GM12864 (cell line): ENCODE measurements at regions not wholly inside any gene's neighbourhood (a gene's known extent, or its start where the extent isn't known, plus 50 kb on each side); places are given as distances from the start of the nearest gene placed in this dataset.

Experiments
- DNase-seq: peaks from one replicate; pipeline ENCODE4 v3.0.0-alpha.2; 2011; ENCODE audit warnings: low read depth
- H3K4me3 ChIP-seq: 2 replicates; pipeline ENCODE4 v1.5.1; 2011; ENCODE audit warnings: mild to moderate bottlenecking, low read depth, low read length, control low read depth
- TF ChIP-seq, protein P1 (sequence below): IDR thresholded peaks from 2 replicates; pipeline ENCODE4 v1.5.1; 2011; ENCODE audit warnings: low read depth, mild to moderate bottlenecking, moderate library complexity, low read length, control low read depth, inconsistent platforms; ENCODE audit errors: missing control alignments

DNA sequence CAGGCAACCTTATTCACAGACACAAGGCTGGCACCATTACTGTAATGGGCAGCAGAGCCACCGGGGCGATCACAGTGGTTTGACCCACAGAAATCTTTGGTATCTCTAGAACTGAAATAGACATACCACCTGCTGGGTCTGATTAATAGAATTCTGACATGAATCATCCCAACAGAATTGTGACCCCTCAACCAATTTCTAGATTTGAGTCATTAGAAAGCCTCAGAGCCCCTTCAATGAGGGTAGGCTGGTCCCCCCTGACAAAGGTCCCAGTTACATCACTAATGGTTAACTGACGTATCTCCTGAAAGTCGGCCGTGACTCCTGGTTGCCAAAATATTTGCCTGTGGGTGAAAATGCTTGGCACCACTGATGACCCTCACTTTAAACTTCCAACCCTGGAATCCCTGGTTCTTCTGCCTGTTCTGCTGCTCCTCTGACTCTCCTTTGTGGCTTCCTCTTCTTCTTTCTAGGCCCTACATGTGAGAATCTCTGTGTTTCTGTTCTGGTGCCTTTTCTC, 124.9 kb upstream of the ARID1B start:
- no peak for DNase-seq
- TF ChIP-seq, protein P1, sequence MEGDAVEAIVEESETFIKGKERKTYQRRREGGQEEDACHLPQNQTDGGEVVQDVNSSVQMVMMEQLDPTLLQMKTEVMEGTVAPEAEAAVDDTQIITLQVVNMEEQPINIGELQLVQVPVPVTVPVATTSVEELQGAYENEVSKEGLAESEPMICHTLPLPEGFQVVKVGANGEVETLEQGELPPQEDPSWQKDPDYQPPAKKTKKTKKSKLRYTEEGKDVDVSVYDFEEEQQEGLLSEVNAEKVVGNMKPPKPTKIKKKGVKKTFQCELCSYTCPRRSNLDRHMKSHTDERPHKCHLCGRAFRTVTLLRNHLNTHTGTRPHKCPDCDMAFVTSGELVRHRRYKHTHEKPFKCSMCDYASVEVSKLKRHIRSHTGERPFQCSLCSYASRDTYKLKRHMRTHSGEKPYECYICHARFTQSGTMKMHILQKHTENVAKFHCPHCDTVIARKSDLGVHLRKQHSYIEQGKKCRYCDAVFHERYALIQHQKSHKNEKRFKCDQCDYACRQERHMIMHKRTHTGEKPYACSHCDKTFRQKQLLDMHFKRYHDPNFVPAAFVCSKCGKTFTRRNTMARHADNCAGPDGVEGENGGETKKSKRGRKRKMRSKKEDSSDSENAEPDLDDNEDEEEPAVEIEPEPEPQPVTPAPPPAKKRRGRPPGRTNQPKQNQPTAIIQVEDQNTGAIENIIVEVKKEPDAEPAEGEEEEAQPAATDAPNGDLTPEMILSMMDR = no peak

DNA sequence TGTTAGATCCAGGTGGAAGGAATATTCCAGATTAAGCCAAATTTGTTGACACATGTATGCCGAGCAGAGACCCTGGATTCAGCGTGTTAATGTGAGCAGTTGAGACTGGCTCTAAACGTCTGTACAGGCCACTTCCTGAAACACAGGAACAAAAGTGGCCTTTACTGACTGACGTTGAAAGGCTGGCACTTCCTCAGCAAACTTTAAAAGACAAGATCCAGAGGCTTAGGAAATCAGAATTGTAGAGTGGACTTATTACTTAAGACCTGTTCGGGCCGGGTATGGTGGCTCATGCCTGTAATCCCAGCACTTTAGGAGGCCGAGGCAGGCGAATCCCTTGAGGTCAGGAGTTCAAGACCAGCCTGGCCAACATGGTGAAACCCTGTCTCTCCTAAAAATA, 125.7 kb upstream of the ARID1B start:
- no peak for DNase-seq
- no peak overlapping the region for H3K4me3 ChIP-seq
- TF ChIP-seq, protein P1 = no peak

More for the DNA sequence above, 124.9 kb upstream of the ARID1B start:
- no peak overlapping the region for H3K4me3 ChIP-seq

DNA sequence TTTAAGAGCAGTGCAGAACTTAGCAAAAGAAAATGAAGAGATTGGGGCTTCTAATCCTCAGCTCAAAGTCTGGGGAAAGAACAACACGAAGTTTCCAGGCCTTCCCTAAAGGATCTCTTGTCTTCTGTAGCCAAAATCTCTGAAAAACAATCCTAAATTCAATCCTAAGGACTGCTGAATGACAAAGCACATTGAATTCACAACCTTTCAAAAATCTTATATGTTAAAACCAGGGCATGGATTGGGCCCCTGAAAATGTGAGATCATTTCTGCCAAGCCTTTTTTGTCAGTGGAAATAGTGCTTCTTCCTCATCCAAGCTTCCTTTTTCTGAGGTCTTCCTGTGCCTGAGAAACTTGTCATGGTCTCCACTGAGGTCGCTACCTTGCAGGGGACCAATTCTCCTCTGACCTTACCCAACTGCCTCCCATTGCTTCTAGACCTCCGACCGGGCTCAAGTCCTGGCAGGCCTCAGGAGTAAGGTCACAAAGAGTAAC, 126.2 kb upstream of the ARID1B start:
- TF ChIP-seq, protein P1 = no peak
- DNase-seq = no peak
- H3K4me3 ChIP-seq = no peak overlapping the region

DNA sequence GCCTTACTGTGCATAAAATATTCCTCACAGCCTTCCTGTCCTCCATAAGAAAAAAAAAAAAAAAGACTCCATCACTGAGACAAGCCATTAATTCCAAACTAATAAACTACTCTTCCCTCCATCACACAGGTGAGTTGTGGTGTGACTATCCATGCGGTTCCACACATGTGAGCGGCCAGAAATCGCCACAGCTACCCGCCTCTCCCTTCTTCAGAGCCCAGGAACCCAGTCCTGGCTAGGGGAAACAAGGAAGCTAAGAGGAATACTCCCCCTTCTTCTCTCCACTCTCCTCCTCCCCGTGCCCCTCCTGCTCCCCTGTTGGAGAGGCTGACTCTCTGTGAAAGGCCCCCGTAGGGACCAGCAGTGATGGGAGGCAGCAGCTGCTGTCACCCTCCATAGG, 128.6 kb upstream of the ARID1B start:
- no peak overlapping the region for H3K4me3 ChIP-seq
- DNase-seq = no peak
- TF ChIP-seq, protein P1 = no peak

DNA sequence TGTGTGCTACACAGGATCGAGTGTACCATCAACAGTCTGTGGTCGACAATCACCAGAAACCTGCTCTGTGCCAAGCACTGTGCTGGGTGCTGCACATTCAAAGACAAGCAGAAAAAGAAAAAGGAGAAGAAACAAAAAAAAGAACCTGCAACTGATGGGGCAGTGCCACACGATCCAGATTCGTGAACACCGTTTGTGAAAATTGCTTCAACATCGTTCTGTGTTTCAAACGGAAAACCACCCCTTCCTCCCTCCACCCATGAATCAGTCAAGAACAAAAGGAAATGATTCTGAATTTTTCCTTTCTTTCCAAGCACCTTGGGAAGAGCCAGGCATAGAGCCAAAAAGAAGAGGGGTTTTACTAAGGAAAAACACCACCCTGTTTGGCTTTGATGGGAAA, 129.2 kb upstream of the ARID1B start:
- TF ChIP-seq, protein P1 = no peak
- no peak for DNase-seq
- no peak overlapping the region for H3K4me3 ChIP-seq

DNA sequence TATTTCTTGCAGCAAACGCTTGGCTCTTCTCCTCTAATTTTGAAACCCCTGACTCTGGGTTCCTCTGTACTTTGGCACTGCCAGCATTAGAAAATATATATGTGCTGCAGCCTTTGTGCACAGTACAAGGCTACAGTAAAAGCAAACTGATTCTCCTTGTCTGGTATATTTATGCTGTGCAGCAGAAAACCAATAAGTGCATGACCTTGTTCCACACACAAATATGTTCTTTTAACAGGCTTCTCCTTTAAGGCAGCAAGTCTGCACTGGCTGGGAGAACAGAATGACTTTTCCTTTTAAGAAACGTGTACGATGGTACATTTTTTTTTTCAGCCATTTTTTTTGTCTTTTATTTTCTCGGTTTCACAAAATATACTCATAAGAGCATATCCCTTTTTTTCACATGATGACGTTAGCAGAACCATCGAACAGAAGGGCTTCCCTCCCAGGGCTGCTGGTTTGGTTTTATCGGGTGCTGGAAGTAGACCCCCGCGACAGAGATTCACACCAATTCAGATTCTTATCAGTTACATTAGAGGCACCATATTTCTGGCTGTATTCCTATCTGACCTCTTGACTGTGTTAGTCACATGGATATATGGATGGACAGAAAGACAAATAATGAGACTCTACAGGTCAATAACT, 129.9 kb upstream of the ARID1B start:
- no peak overlapping the region for H3K4me3 ChIP-seq
- no peak for DNase-seq
- TF ChIP-seq, protein P1 = no peak

DNA sequence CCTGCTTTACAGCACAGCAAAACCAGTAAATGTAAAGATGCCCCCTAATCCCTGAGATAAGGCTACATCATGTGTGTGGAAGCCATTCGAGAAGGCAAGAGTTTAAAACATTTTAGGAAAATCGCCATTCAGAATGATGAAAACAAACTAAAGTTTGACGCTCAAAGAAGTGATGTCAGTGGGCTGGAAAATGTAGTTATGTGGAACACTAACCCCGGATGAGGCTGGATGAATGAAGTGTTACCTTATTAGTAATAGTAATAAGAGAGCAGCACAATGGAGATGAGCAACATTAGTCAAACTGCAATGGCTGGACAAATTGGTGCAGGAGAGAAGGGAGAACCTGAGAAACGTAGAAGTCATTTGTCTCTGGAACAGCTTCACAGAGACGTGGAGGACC, 130.7 kb upstream of the ARID1B start:
- TF ChIP-seq, protein P1 = no peak
- DNase-seq = no peak
- H3K4me3 ChIP-seq = no peak overlapping the region
